EH (cell line): ENCODE measurements at regions not wholly inside any gene's neighbourhood (a gene's known extent, or its start where the extent isn't known, plus 50 kb on each side); places are given as distances from the start of the nearest gene placed in this dataset.

Experiments
- DNase-seq: peaks from one replicate; pipeline ENCODE4 v3.0.0-alpha.2; 2015; ENCODE audit warnings: low read depth

GRCh38 chr5:164351245-164351834, 845.9 kb downstream of the MAT2B start:
- no peak for DNase-seq

GRCh38 chr5:164352695-164353094, 847.3 kb downstream of the MAT2B start:
- DNase-seq: no peak

GRCh38 chr5:164353155-164353554, 847.7 kb downstream of the MAT2B start:
- DNase-seq: no peak

- no peak for DNase-seq
These were observed 848.8 kb downstream of the MAT2B start for GRCh38 chr5:164354139-164354751.

GRCh38 chr5:164355267-164355830, 849.9 kb downstream of the MAT2B start:
- no peak for DNase-seq

GRCh38 chr5:164356790-164357189, 851.4 kb downstream of the MAT2B start:
- DNase-seq: no peak

GRCh38 chr5:164357395-164358033, 852.1 kb downstream of the MAT2B start:
- no peak for DNase-seq

GRCh38 chr5:164358531-164359259, 853.3 kb downstream of the MAT2B start:
- no peak for DNase-seq

- DNase-seq: no peak
These were observed 854.1 kb downstream of the MAT2B start for GRCh38 chr5:164359260-164360255.

GRCh38 chr5:164360589-164360988, 855.2 kb downstream of the MAT2B start:
- DNase-seq: no peak

GRCh38 chr5:164361986-164362385, 856.6 kb downstream of the MAT2B start:
- no peak for DNase-seq

- no peak for DNase-seq
These were observed 857.4 kb downstream of the MAT2B start for GRCh38 chr5:164362835-164363234.

- DNase-seq: no peak
These were observed 859.1 kb downstream of the MAT2B start for GRCh38 chr5:164364237-164365208.

- DNase-seq: no peak
These were observed 865.4 kb downstream of the MAT2B start for GRCh38 chr5:164370841-164371240.

- no peak for DNase-seq
These were observed 867.5 kb downstream of the MAT2B start for GRCh38 chr5:164372892-164373291.

- DNase-seq: no peak
These were observed 868.5 kb downstream of the MAT2B start for GRCh38 chr5:164373876-164374275.

- DNase-seq: no peak
These were observed 869.6 kb downstream of the MAT2B start for GRCh38 chr5:164375051-164375450.

GRCh38 chr5:164376843-164377242, 871.4 kb downstream of the MAT2B start:
- no peak for DNase-seq

GRCh38 chr5:164377746-164378145, 872.3 kb downstream of the MAT2B start:
- no peak for DNase-seq

- DNase-seq: no peak
These were observed 878.2 kb downstream of the MAT2B start for GRCh38 chr5:164383662-164384061.
